Spleen (tissue), 7 donors: ENCODE measurements at regions not wholly inside any gene's neighbourhood (a gene's known extent, or its start where the extent isn't known, plus 50 kb on each side); places are given as distances from the start of the nearest gene placed in this dataset.

Experiments
- POLR2A ChIP-seq, 3 donors: fragments of 450-650 bp; IDR thresholded peaks; one replicate each; pipeline ENCODE4 v1.5.1; 2017; ENCODE audit warnings: antibody characterized with exemption in 3 of 3, mild to moderate bottlenecking in 1 of 3
- POLR2AphosphoS5 ChIP-seq, 3 donors: sonication (generic); formaldehyde crosslinking; IDR thresholded peaks; one replicate each; pipeline ENCODE4 v1.5.1; 2017; ENCODE audit warnings: antibody characterized with exemption in 3 of 3
- TF ChIP-seq, protein P1 (sequence below), 11 experiments: fragments of 200-600 bp in 7 of 11; fragments of 450-650 bp in 4 of 11; sonication (generic) in 4 of 11; IDR thresholded peaks in 8 of 11; conservative IDR thresholded peaks in 3 of 11; 1 replicate in 7 of 11; 2 replicates in 4 of 11; pipeline versions ENCODE4 v1.4.0 to v1.8.0; 2016 to 2021; ENCODE audit warnings: antibody characterized with exemption in 11 of 11, inconsistent platforms in 4 of 11, mild to moderate bottlenecking in 1 of 11
- donor health status: DM: no; HTN: no; CAD: no; lungs with moderate emphysema.
- donor health status: DM: no; HTN: no; CAD: no.
- donor health status: DM: no; HTN: no; CAD: no.

DNA sequence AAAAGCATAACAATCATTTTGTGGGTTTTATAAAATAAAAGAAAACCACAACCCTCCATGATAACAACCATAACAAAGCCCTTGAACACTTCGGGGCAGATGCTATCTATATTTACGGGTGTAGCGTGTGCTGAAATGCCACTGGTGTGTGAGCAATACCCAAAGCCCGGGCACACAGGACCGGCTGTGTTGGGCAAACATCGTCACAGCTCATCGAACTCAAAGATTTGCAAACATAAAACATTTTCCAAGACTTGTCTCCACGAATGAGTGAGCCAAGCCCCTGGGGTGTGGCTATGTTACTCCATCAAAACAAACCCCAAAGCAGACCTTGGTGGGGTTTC, 290.2 kb downstream of the LPIN1 start:
- TF ChIP-seq, protein P1, sequence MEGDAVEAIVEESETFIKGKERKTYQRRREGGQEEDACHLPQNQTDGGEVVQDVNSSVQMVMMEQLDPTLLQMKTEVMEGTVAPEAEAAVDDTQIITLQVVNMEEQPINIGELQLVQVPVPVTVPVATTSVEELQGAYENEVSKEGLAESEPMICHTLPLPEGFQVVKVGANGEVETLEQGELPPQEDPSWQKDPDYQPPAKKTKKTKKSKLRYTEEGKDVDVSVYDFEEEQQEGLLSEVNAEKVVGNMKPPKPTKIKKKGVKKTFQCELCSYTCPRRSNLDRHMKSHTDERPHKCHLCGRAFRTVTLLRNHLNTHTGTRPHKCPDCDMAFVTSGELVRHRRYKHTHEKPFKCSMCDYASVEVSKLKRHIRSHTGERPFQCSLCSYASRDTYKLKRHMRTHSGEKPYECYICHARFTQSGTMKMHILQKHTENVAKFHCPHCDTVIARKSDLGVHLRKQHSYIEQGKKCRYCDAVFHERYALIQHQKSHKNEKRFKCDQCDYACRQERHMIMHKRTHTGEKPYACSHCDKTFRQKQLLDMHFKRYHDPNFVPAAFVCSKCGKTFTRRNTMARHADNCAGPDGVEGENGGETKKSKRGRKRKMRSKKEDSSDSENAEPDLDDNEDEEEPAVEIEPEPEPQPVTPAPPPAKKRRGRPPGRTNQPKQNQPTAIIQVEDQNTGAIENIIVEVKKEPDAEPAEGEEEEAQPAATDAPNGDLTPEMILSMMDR (IDR thresholded peaks at IDR 0.05 in 8 of 11, conservative IDR thresholded peaks at IDR 0.05 in 3 of 11): no peak
- TF ChIP-seq POLR2A (IDR thresholded peaks at IDR 0.05) (no peak), POLR2AphosphoS5 (IDR thresholded peaks at IDR 0.05) (no peak)
